ENCODE measurements at regions not wholly inside any gene's neighbourhood (a gene's known extent, or its start where the extent isn't known, plus 50 kb on each side); places are given as distances from the start of the nearest gene placed in this dataset.

- no peaks in the 10 kb centered on the region for H3K36me3 ChIP-seq (ENCODE audit: control insufficient read depth, insufficient read depth, low read length)
- H3K4me3 ChIP-seq (ENCODE audit: low read depth, low read length): no peak overlapping the region
- FAIRE-seq (no peak), DNase-seq (ENCODE audit: low read depth) (no peak)
- H3K27me3 ChIP-seq (ENCODE audit: control insufficient read depth, insufficient read depth, low read length): no peaks in the 10 kb centered on the region
- TF ChIP-seq CTCF (IDR thresholded peaks at IDR 0.05; ENCODE audit: insufficient read depth, low read length, severe bottlenecking): no peak
Measured at GRCh38 chr7:106595922-106596321, 65.0 kb downstream of the CCDC71L start.

- FAIRE-seq (no peak), DNase-seq (ENCODE audit: low read depth) (no peak)
- no peaks in the 10 kb centered on the region for H3K36me3 ChIP-seq (ENCODE audit: control insufficient read depth, insufficient read depth, low read length)
- H3K4me3 ChIP-seq (ENCODE audit: low read depth, low read length): no peak overlapping the region
- no peaks in the 10 kb centered on the region for H3K27me3 ChIP-seq (ENCODE audit: control insufficient read depth, insufficient read depth, low read length)
- TF ChIP-seq CTCF (IDR thresholded peaks at IDR 0.05; ENCODE audit: insufficient read depth, low read length, severe bottlenecking): no peak
Measured at GRCh38 chr7:106593028-106593417, 67.9 kb downstream of the CCDC71L start.

GRCh38 chr7:106592282-106593027 lies 68.5 kb downstream of the CCDC71L start:
- TF ChIP-seq CTCF (IDR thresholded peaks at IDR 0.05; ENCODE audit: insufficient read depth, low read length, severe bottlenecking): no peak
- Histone ChIP-seq H3K4me3 (ENCODE audit: low read depth, low read length) (no peak overlapping the region), H3K36me3 (ENCODE audit: control insufficient read depth, insufficient read depth, low read length) (no peaks in the 10 kb centered on the region), H3K27me3 (ENCODE audit: control insufficient read depth, insufficient read depth, low read length) (no peaks in the 10 kb centered on the region)
- no peak for FAIRE-seq
- no peak for DNase-seq (ENCODE audit: low read depth)

- DNase-seq (ENCODE audit: low read depth): no peak
- FAIRE-seq: no peak
- TF ChIP-seq CTCF (IDR thresholded peaks at IDR 0.05; ENCODE audit: insufficient read depth, low read length, severe bottlenecking): no peak
- no peak overlapping the region for H3K4me3 ChIP-seq (ENCODE audit: low read depth, low read length)
- no peaks in the 10 kb centered on the region for H3K27me3 ChIP-seq (ENCODE audit: control insufficient read depth, insufficient read depth, low read length)
- H3K36me3 ChIP-seq (ENCODE audit: control insufficient read depth, insufficient read depth, low read length): no peaks in the 10 kb centered on the region
Measured at GRCh38 chr7:106591146-106591545, 69.8 kb downstream of the CCDC71L start.

GRCh38 chr7:106590209-106590816 lies 70.6 kb downstream of the CCDC71L start:
- TF ChIP-seq CTCF (IDR thresholded peaks at IDR 0.05; ENCODE audit: insufficient read depth, low read length, severe bottlenecking): no peak
- Histone ChIP-seq H3K36me3 (ENCODE audit: control insufficient read depth, insufficient read depth, low read length) (no peaks in the 10 kb centered on the region), H3K4me3 (ENCODE audit: low read depth, low read length) (no peak overlapping the region), H3K27me3 (ENCODE audit: control insufficient read depth, insufficient read depth, low read length) (no peaks in the 10 kb centered on the region)
- DNase-seq (ENCODE audit: low read depth): no peak
- no peak for FAIRE-seq
